ENCODE measurements at regions not wholly inside any gene's neighbourhood (a gene's known extent, or its start where the extent isn't known, plus 50 kb on each side); places are given as distances from the start of the nearest gene placed in this dataset.

- TF ChIP-seq CTCF (optimal IDR thresholded peaks at IDR 0.05 in 1 of 3, IDR thresholded peaks at IDR 0.05 in 1 of 3, conservative IDR thresholded peaks at IDR 0.05 in 1 of 3; ENCODE audit: extremely low read depth in 1 of 3, insufficient read depth in 2 of 3, low read length in 3 of 3) (no peak), EZH2 (IDR thresholded peaks at IDR 0.05; ENCODE audit: low read length) (no peak)
These were observed 139.1 kb upstream of the TPM1 start for GRCh38 chr15:62903437-62903836.

Measured in keratinocyte (primary cell).